ENCODE measurements at regions not wholly inside any gene's neighbourhood (a gene's known extent, or its start where the extent isn't known, plus 50 kb on each side); places are given as distances from the start of the nearest gene placed in this dataset.
"Not testable (repeated sequence)": the region's sequence is repeated elsewhere in the genome, so short reads cannot be mapped to it uniquely, and the experiment has no call there.

GRCh38 chr4:170425040-170425439, 335.3 kb upstream of the AADAT start:
- in situ Hi-C loops (cut with HindIII; ENCODE audit: low sequenced_read_pairs) = no loop called here
- DNase-seq (ENCODE audit: low spot score) = no peak

- in situ Hi-C loops (cut with HindIII; ENCODE audit: low sequenced_read_pairs) = no loop called here
- no peak for DNase-seq (ENCODE audit: low spot score)
Measured at GRCh38 chr4:170423137-170423536, 333.4 kb upstream of the AADAT start.

GRCh38 chr4:170420255-170420693, 330.5 kb upstream of the AADAT start:
- in situ Hi-C loops (cut with HindIII; ENCODE audit: low sequenced_read_pairs) = no loop called here
- no peak for DNase-seq (ENCODE audit: low spot score)

GRCh38 chr4:170414961-170415360, 325.2 kb upstream of the AADAT start:
- no peak for DNase-seq (ENCODE audit: low spot score)
- in situ Hi-C loops (cut with HindIII; ENCODE audit: low sequenced_read_pairs) = no loop called here

GRCh38 chr4:170414360-170414759, 324.6 kb upstream of the AADAT start:
- DNase-seq (ENCODE audit: low spot score) = no peak
- in situ Hi-C loops (cut with HindIII; ENCODE audit: low sequenced_read_pairs) = no loop called here

GRCh38 chr4:170413951-170414350, 324.2 kb upstream of the AADAT start:
- DNase-seq (ENCODE audit: low spot score) = no peak
- in situ Hi-C loops (cut with HindIII; ENCODE audit: low sequenced_read_pairs) = no loop called here

GRCh38 chr4:170400361-170400760, 310.6 kb upstream of the AADAT start:
- in situ Hi-C loops (cut with HindIII; ENCODE audit: low sequenced_read_pairs) = no loop called here
- DNase-seq (ENCODE audit: low spot score) = no peak

- DNase-seq (ENCODE audit: low spot score) = no peak
- in situ Hi-C loops (cut with HindIII; ENCODE audit: low sequenced_read_pairs) = no loop called here
Measured at GRCh38 chr4:170399581-170400293, 310.0 kb upstream of the AADAT start.

- DNase-seq (ENCODE audit: low spot score) = no peak
- in situ Hi-C loops (cut with HindIII; ENCODE audit: low sequenced_read_pairs) = no loop called here
Measured at GRCh38 chr4:170398218-170398617, 308.5 kb upstream of the AADAT start.

- in situ Hi-C loops (cut with HindIII; ENCODE audit: low sequenced_read_pairs) = no loop called here
- DNase-seq (ENCODE audit: low spot score) = no peak
Measured at GRCh38 chr4:170395773-170396172, 306.0 kb upstream of the AADAT start.

- in situ Hi-C loops (cut with HindIII; ENCODE audit: low sequenced_read_pairs) = no loop called here
- DNase-seq (ENCODE audit: low spot score) = no peak
Measured at GRCh38 chr4:170391066-170391740, 301.4 kb upstream of the AADAT start.

GRCh38 chr4:170389411-170389810, 299.7 kb upstream of the AADAT start:
- DNase-seq (ENCODE audit: low spot score) = no peak
- in situ Hi-C loops (cut with HindIII; ENCODE audit: low sequenced_read_pairs) = no loop called here

GRCh38 chr4:170388255-170388654, 298.5 kb upstream of the AADAT start:
- in situ Hi-C loops (cut with HindIII; ENCODE audit: low sequenced_read_pairs) = no loop called here
- no peak for DNase-seq (ENCODE audit: low spot score)

GRCh38 chr4:170386971-170387370, 297.2 kb upstream of the AADAT start:
- in situ Hi-C loops (cut with HindIII; ENCODE audit: low sequenced_read_pairs) = no loop called here

GRCh38 chr4:170386511-170386910, 296.8 kb upstream of the AADAT start:
- DNase-seq (ENCODE audit: low spot score) = no peak
- in situ Hi-C loops (cut with HindIII; ENCODE audit: low sequenced_read_pairs) = no loop called here

More at GRCh38 chr4:170386971-170387370, 297.2 kb upstream of the AADAT start:
- no peak for DNase-seq (ENCODE audit: low spot score)

- in situ Hi-C loops (cut with HindIII; ENCODE audit: low sequenced_read_pairs) = no loop called here
- no peak for DNase-seq (ENCODE audit: low spot score)
Measured at GRCh38 chr4:170374770-170375169, 285.0 kb upstream of the AADAT start.

GRCh38 chr4:170348945-170349344, 259.2 kb upstream of the AADAT start:
- in situ Hi-C loops (cut with HindIII; ENCODE audit: low sequenced_read_pairs) = no loop called here
- no peak for DNase-seq (ENCODE audit: low spot score)

- in situ Hi-C loops (cut with HindIII; ENCODE audit: low sequenced_read_pairs); DNase-seq (ENCODE audit: low spot score): not testable (repeated sequence)
Measured at GRCh38 chr4:170347191-170347590, 257.4 kb upstream of the AADAT start.

- no peak for DNase-seq (ENCODE audit: low spot score)
- in situ Hi-C loops (cut with HindIII; ENCODE audit: low sequenced_read_pairs) = no loop called here
Measured at GRCh38 chr4:170339522-170339921, 249.8 kb upstream of the AADAT start.

- in situ Hi-C loops (cut with HindIII; ENCODE audit: low sequenced_read_pairs) = no loop called here
- DNase-seq (ENCODE audit: low spot score) = no peak
Measured at GRCh38 chr4:170336238-170336775, 246.6 kb upstream of the AADAT start.

GRCh38 chr4:170325599-170325998, 235.8 kb upstream of the AADAT start:
- DNase-seq (ENCODE audit: low spot score) = no peak
- in situ Hi-C loops (cut with HindIII; ENCODE audit: low sequenced_read_pairs) = no loop called here

Data from G401 (cell line).